ENCODE measurements at regions not wholly inside any gene's neighbourhood (a gene's known extent, or its start where the extent isn't known, plus 50 kb on each side); places are given as distances from the start of the nearest gene placed in this dataset.

DNA sequence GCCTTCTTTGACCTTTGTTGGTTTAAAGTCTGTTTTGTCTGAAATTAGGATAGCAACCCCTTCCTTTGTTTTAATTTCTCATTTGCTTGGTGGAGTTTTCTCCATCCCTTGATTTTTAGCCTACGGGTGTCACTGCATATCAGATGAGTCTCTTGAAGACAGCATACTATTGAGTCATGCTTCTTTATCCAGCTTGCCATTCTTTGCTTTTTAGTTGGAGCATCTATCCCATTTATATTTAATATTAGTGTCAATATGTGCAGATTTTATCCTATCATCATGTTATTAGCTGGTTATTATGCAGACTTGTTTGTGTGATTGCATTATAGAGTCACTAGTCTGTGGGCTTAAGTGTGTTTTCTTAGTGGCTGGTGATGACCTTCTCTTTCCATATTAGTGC, 622.2 kb downstream of the MMUT start:
- H3K9me3 ChIP-seq: peaks cover 5 to 8% of the 10 kb centered on the region in 2 donors
- TF ChIP-seq EP300 (IDR thresholded peaks at IDR 0.05; ENCODE audit: low read depth) (no peak), POLR2A (IDR thresholded peaks at IDR 0.05) (no peak), POLR2AphosphoS5 (IDR thresholded peaks at IDR 0.05) (no peak)
- TF ChIP-seq, protein P1, sequence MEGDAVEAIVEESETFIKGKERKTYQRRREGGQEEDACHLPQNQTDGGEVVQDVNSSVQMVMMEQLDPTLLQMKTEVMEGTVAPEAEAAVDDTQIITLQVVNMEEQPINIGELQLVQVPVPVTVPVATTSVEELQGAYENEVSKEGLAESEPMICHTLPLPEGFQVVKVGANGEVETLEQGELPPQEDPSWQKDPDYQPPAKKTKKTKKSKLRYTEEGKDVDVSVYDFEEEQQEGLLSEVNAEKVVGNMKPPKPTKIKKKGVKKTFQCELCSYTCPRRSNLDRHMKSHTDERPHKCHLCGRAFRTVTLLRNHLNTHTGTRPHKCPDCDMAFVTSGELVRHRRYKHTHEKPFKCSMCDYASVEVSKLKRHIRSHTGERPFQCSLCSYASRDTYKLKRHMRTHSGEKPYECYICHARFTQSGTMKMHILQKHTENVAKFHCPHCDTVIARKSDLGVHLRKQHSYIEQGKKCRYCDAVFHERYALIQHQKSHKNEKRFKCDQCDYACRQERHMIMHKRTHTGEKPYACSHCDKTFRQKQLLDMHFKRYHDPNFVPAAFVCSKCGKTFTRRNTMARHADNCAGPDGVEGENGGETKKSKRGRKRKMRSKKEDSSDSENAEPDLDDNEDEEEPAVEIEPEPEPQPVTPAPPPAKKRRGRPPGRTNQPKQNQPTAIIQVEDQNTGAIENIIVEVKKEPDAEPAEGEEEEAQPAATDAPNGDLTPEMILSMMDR (IDR thresholded peaks at IDR 0.05): no peak
- no peaks in the 10 kb centered on the region for H3K4me1 ChIP-seq
- in situ Hi-C loops (cut with MboI; ENCODE audit: low pct_ligation_motif_present in 1 of 4, low pct_unique_long_range_greater_than_20kb in 1 of 4, low sequenced_read_pairs in 3 of 4): no loop called here
- intact Hi-C loops (cut with DNase I; ENCODE audit: low total_unique reads): no loop called here
- WGBS, 2 donors (ENCODE audit: low coverage in 1 of 2): 76 to 86% methylated on average over 1 of the region's 1 CpG
- no peaks in the 10 kb centered on the region for H3K27me3 ChIP-seq
- no peak overlapping the region for H3K27ac ChIP-seq
- DNase-seq: no peak
- H3K4me3 ChIP-seq: no peak overlapping the region
- H3K36me3 ChIP-seq: no peaks in the 10 kb centered on the region

DNA sequence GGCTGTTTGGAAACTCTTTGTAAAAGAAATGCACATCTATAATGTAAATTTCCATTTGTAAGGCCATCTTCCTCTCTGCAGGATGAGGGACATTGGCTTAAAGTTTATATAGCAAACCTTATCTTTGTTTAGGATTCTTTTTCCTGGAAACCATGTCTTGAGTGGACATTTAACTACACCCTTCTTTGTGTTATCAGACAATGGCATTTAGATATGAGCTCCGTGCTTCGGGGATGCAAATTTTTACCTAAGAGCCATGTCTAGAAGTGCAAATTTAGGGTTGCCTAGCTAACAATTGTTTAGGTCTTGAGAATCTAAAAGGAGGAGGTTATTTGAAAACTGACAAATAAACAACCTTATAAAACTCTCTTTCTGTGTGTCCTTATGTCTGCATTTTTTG, 623.8 kb downstream of the MMUT start:
- H3K4me1 ChIP-seq: no peaks in the 10 kb centered on the region
- no peak overlapping the region for H3K27ac ChIP-seq
- H3K9me3 ChIP-seq: peaks cover 5 to 8% of the 10 kb centered on the region in 2 donors
- no peak for DNase-seq
- TF ChIP-seq EP300 (IDR thresholded peaks at IDR 0.05; ENCODE audit: low read depth) (no peak), POLR2A (IDR thresholded peaks at IDR 0.05) (no peak), POLR2AphosphoS5 (IDR thresholded peaks at IDR 0.05) (no peak)
- TF ChIP-seq, protein P1 (IDR thresholded peaks at IDR 0.05): no peak
- in situ Hi-C loops (cut with MboI; ENCODE audit: low pct_ligation_motif_present in 1 of 4, low pct_unique_long_range_greater_than_20kb in 1 of 4, low sequenced_read_pairs in 3 of 4) (no loop called here), intact Hi-C loops (cut with DNase I; ENCODE audit: low total_unique reads) (no loop called here)
- H3K36me3 ChIP-seq: no peaks in the 10 kb centered on the region
- WGBS, 2 donors (ENCODE audit: low coverage in 1 of 2): 21 to 22% methylated on average over 2 of the region's 2 CpGs
- no peaks in the 10 kb centered on the region for H3K27me3 ChIP-seq
- H3K4me3 ChIP-seq: no peak overlapping the region

DNA sequence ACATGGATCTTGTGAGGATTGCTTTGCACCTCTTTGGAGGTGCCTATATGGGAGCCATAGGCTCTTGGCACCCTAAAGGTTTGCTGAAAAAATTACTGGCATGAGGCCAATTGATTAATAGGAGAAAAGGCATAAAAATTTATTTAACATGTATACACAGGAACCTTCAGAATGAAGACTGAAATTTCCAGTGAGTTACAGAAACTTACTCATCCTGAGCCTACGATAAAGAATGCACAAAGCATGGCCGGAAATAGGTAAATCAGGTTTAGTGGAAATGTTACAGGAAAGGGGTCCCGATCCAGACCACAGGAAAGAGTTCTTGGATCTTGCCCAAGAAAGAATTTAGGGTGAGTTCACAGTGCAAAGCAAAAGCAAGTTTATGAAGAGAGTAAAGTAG, 625.3 kb downstream of the MMUT start:
- intact Hi-C loops (cut with DNase I; ENCODE audit: low total_unique reads): no loop called here
- WGBS, 2 donors (ENCODE audit: low coverage in 1 of 2): 79 to 86% methylated on average over 3 of the region's 3 CpGs
- Histone ChIP-seq H3K4me3 (no peak overlapping the region), H3K36me3 (no peaks in the 10 kb centered on the region), H3K27ac (no peak overlapping the region), H3K4me1 (no peaks in the 10 kb centered on the region), H3K9me3 (peaks cover 5 to 8% of the 10 kb centered on the region in 2 donors), H3K27me3 (no peaks in the 10 kb centered on the region)
- TF ChIP-seq POLR2A (IDR thresholded peaks at IDR 0.05): no peak
- TF ChIP-seq, protein P1 (IDR thresholded peaks at IDR 0.05): no peak
- TF ChIP-seq EP300 (IDR thresholded peaks at IDR 0.05; ENCODE audit: low read depth): no peak
- no peak for DNase-seq
- in situ Hi-C loops (cut with MboI; ENCODE audit: low pct_ligation_motif_present in 1 of 4, low pct_unique_long_range_greater_than_20kb in 1 of 4, low sequenced_read_pairs in 3 of 4): no loop called here

DNA sequence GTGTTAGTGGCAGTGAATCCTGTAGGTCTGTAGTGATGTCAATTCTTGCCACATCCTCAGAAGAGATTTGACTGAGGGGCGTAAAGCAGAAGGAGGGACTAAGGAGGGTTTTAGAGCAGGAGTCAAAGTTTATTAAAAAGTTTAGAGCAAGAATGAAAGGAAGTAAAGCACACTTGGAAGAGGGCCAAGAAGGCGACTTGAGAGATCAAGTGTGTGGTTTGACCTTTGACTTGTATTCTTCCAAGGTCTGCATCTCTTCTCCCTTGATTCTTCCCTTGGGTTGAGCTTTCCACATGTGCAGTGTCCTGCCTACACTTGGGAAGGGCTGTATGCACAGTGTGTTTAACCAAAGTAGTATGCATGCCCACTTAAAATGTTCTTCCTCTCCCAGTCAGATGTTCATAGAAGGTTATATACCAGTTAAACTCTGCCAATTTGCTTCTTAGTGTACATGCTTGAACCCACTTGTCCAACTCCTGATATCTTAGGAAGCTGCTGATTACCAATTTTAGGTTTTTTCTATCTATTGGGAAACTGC, 627.6 kb downstream of the MMUT start:
- Histone ChIP-seq H3K4me3 (no peak overlapping the region), H3K27ac (no peak overlapping the region), H3K27me3 (no peaks in the 10 kb centered on the region), H3K9me3 (no peaks in the 10 kb centered on the region), H3K36me3 (no peaks in the 10 kb centered on the region), H3K4me1 (no peaks in the 10 kb centered on the region)
- TF ChIP-seq POLR2AphosphoS5 (IDR thresholded peaks at IDR 0.05) (no peak), POLR2A (IDR thresholded peaks at IDR 0.05) (no peak), EP300 (IDR thresholded peaks at IDR 0.05; ENCODE audit: low read depth) (no peak)
- TF ChIP-seq, protein P1 (IDR thresholded peaks at IDR 0.05): no peak
- in situ Hi-C loops (cut with MboI; ENCODE audit: low pct_ligation_motif_present in 1 of 4, low pct_unique_long_range_greater_than_20kb in 1 of 4, low sequenced_read_pairs in 3 of 4): no loop called here
- WGBS, 2 donors (ENCODE audit: low coverage in 1 of 2): 40 to 43% methylated on average over 2 of the region's 2 CpGs
- intact Hi-C loops (cut with DNase I; ENCODE audit: low total_unique reads): no loop called here
- DNase-seq: no peak
